ENCODE measurements at regions not wholly inside any gene's neighbourhood (a gene's known extent, or its start where the extent isn't known, plus 50 kb on each side); places are given as distances from the start of the nearest gene placed in this dataset.

GRCh38 chr20:24796236-24796635 lies 152.8 kb upstream of the CST7 start:
- DNase-seq (ENCODE audit: low read depth in 3 of 3): no peak

GRCh38 chr20:24797113-24797512 lies 152.0 kb upstream of the CST7 start:
- no peak for DNase-seq (ENCODE audit: low read depth in 3 of 3)

GRCh38 chr20:24797745-24798655 lies 151.1 kb upstream of the CST7 start:
- DNase-seq (ENCODE audit: low read depth in 3 of 3): no peak

- no peak for DNase-seq (ENCODE audit: low read depth in 3 of 3)
Measured at GRCh38 chr20:24798930-24799705, 150.0 kb upstream of the CST7 start.

- DNase-seq (ENCODE audit: low read depth in 3 of 3): no peak
Measured at GRCh38 chr20:24799971-24800580, 149.0 kb upstream of the CST7 start.

GRCh38 chr20:24802286-24802820 lies 146.7 kb upstream of the CST7 start:
- no peak for DNase-seq (ENCODE audit: low read depth in 3 of 3)

GRCh38 chr20:24804481-24805206 lies 144.4 kb upstream of the CST7 start:
- no peak for DNase-seq (ENCODE audit: low read depth in 3 of 3)

- no peak for DNase-seq (ENCODE audit: low read depth in 3 of 3)
Measured at GRCh38 chr20:24805456-24806238, 143.4 kb upstream of the CST7 start.

- no peak for DNase-seq (ENCODE audit: low read depth in 3 of 3)
Measured at GRCh38 chr20:24806705-24807676, 142.1 kb upstream of the CST7 start.

GRCh38 chr20:24808616-24809015 lies 140.5 kb upstream of the CST7 start:
- DNase-seq (ENCODE audit: low read depth in 3 of 3): no peak

GRCh38 chr20:24809606-24810005 lies 139.5 kb upstream of the CST7 start:
- DNase-seq (ENCODE audit: low read depth in 3 of 3): no peak

- DNase-seq (ENCODE audit: low read depth in 3 of 3): no peak
Measured at GRCh38 chr20:24810676-24811407, 138.2 kb upstream of the CST7 start.

GRCh38 chr20:24812373-24812772 lies 136.7 kb upstream of the CST7 start:
- DNase-seq (ENCODE audit: low read depth in 3 of 3): no peak

GRCh38 chr20:24813080-24813479 lies 136.0 kb upstream of the CST7 start:
- no peak for DNase-seq (ENCODE audit: low read depth in 3 of 3)

GRCh38 chr20:24813496-24813895 lies 135.6 kb upstream of the CST7 start:
- DNase-seq (ENCODE audit: low read depth in 3 of 3): no peak

GRCh38 chr20:24813936-24814335 lies 135.1 kb upstream of the CST7 start:
- DNase-seq (ENCODE audit: low read depth in 3 of 3): no peak

- no peak for DNase-seq (ENCODE audit: low read depth in 3 of 3)
Measured at GRCh38 chr20:24814556-24815195, 134.4 kb upstream of the CST7 start.

GRCh38 chr20:24815196-24815815 lies 133.8 kb upstream of the CST7 start:
- no peak for DNase-seq (ENCODE audit: low read depth in 3 of 3)

Measured in stimulated activated CD4-positive, alpha-beta T cell treated with anti-CD3 and anti-CD28 coated beads, TNF-alpha, amount 100 ng/mL, for 24 hours (primary cell).